T-helper 2 cell treated with Interferon-gamma antibody and Interleukin-4, amounts not matched to agents 100 ng/mL and 5 ng/mL, for 36 hours (primary cell): ENCODE measurements at regions not wholly inside any gene's neighbourhood (a gene's known extent, or its start where the extent isn't known, plus 50 kb on each side); places are given as distances from the start of the nearest gene placed in this dataset.

Experiments
- intact Hi-C: fragments of 100-400 bp; cut with micrococcal nuclease; formaldehyde crosslinking; loops from one replicate; pipeline ENCODE4 v1.15.1; 2023

DNA sequence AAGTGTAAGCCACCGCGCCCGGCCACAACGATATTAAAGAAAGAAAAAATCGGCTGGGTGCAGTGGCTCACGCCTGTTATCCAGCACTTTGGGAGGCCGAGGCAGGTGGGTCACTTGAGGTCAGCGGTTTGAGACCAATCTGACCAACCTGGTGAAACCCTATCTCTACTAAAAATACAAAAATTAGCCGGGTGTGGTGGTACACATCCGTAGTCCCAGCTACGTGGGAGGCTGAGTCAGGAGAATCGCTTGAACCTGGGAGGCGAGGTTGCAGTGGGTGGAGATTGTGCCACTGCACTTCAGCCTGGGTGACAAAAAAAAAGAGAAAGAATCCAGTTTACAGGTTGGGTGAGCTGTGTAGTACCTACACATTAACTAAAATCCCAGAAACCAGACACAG is 99.9 kb upstream of the CACNA1A start:
- intact Hi-C loops = no loop called here

GRCh38 chr19:13604902-13605586 is 98.8 kb upstream of the CACNA1A start:
- intact Hi-C loops = no loop called here

GRCh38 chr19:13600802-13601201 is 94.5 kb upstream of the CACNA1A start:
- intact Hi-C loops = no loop called here

GRCh38 chr19:13600091-13600490 is 93.8 kb upstream of the CACNA1A start:
- intact Hi-C loops = no loop called here

- intact Hi-C loops = loop anchor here (10.0 kb wide), 1 partner anchor 125 kb away; no protein-coding TSS in a partner anchor
These were observed 93.4 kb upstream of the CACNA1A start for GRCh38 chr19:13599681-13600080.

- intact Hi-C loops = loop anchor here (10.0 kb wide), 1 partner anchor 127 kb away; no protein-coding TSS in a partner anchor
These were observed 91.8 kb upstream of the CACNA1A start for GRCh38 chr19:13598098-13598497.

- intact Hi-C loops = loop anchor here (1.0 to 10.0 kb wide), 2 partner anchors 127 to 265 kb away; no protein-coding TSS in a partner anchor
These were observed 91.4 kb upstream of the CACNA1A start for GRCh38 chr19:13597640-13598039.

- intact Hi-C loops = loop anchor here (1.0 kb wide), 1 partner anchor 312 kb away; no protein-coding TSS in a partner anchor
These were observed 82.9 kb upstream of the CACNA1A start for GRCh38 chr19:13588957-13589833.

GRCh38 chr19:13585512-13585911 is 79.2 kb upstream of the CACNA1A start:
- intact Hi-C loops = no loop called here

DNA sequence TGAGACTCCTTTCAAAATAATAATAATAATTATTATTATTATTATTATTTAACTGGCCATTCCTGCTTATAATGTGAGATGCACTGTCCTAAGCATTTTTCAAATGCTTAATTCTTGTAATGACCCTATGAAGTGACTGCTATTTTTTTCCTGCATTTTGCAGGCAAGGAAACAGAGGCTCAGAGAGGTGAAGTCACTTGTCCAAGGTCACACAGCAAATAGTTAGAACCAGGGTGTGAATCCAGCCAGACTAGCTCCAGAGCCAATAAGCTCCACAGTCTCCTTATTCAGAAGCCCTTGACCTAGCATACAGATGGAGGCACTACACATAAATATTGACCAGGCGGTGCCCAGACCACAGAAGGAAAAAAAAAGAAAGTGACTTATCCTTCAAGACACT is 77.5 kb upstream of the CACNA1A start:
- intact Hi-C loops = no loop called here

GRCh38 chr19:13583114-13583513 is 76.8 kb upstream of the CACNA1A start:
- intact Hi-C loops = no loop called here

- intact Hi-C loops = no loop called here
These were observed 75.3 kb upstream of the CACNA1A start for GRCh38 chr19:13581576-13581975.

- intact Hi-C loops = no loop called here
These were observed 73.2 kb upstream of the CACNA1A start for GRCh38 chr19:13579388-13580060.

DNA sequence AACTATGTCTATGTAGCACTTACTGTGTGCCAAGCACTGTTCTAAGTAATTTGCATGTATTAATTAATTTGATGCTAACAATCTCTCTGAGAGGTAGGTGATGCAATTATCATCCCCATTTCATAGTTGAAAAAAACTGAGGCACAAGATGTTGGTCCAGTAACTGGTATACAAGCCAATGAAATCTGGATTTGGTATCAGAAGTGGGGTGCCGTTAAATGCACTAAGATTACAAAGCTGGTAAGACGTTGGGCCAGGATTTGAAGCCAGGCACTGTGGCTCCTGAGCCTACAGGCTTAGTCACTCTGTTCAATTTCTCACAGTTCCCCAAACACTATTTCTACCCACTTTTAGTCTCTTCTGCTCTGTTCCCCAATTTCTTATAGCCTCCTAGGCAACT is 70.4 kb upstream of the CACNA1A start:
- intact Hi-C loops = no loop called here

DNA sequence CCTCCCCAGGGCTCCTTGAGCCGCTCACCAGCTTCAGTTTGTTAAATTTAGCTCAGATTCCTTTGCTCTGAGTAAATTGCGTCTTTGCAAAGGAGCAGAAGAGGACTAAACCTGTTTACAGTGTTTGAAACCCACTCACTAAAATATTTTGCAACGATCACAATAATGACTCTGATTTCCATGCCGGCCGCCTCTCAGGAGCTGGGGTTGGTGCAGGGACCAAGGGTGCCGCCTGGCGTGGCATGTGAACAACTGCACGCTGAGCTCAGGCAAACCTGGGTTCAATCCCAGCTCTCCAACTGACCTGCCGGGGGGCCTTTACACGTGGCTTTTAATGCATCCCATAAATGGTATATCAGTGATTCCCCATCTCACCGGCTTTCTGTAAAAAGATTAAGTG is 68.7 kb upstream of the CACNA1A start:
- intact Hi-C loops = no loop called here

DNA sequence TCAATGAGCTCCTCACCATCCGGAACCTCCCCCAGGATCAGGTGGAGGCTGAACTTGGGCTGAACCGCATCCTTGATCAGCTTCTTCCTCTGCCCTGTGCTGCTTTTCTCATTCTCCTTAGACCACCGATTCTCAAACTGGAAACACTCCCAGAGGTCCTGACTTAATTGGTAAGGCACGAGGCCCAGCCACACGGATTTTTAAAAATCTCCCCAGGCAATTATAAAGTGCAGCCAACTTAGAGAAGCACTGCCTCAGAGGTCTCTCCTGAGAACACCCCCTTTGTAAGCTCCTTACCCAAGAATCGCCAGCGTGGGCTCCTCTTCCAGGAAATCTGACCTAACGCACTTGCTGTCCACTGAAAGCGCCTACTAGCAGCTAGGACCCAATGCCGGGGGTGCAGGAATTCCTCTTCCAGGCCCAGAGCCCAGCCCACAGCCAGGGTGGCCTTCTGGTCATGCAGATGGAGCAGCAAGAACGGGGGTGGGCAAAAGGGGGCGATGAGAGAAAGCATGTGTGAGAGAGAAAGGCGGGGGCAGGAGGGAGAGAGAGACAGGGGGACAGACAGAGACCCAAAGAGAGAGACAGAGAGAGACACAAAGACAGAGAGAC is 66.9 kb upstream of the CACNA1A start:
- intact Hi-C loops = no loop called here

GRCh38 chr19:13561461-13561860 is 55.2 kb upstream of the CACNA1A start:
- intact Hi-C loops = no loop called here

DNA sequence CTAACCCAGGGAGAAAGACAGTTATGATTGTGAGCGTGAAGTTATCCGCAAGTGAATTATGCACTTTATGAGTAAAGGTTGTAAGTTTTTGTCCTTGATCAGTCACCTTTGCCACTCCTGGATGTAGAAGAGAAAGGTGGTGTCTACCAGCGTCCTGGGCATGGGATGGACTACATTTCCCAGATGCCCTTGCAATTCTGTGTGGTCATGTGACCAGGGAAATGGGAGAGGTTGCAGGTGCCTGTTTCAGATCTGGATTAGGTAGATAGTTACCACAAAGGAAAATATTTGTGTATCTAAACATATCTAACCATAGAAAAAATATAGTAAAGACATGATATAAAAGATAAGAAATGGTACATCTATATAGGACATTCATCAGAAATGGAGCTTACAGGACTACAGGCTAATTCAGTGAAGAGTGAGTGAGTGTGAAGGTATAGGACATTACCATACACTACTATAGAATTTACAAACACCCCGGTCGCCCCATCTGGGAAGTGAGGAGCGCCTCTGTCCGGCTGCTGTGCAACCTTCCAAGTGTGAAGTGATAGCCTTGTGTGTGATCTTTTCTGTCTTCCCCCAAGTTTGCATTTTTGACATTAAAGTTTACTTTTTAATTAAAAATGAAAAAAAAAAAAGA is 51.6 kb upstream of the CACNA1A start:
- intact Hi-C loops = no loop called here

GRCh38 chr19:13556552-13556951 is 50.3 kb upstream of the CACNA1A start:
- intact Hi-C loops = no loop called here
